CD8-positive, alpha-beta memory T cell (primary cell): ENCODE measurements at regions not wholly inside any gene's neighbourhood (a gene's known extent, or its start where the extent isn't known, plus 50 kb on each side); places are given as distances from the start of the nearest gene placed in this dataset.
"Not testable (repeated sequence)": the region's sequence is repeated elsewhere in the genome, so short reads cannot be mapped to it uniquely, and the experiment has no call there.

Experiments
- CTCF ChIA-PET: fragments of 350-600 bp; sonication (Branson Sonifier 250); formaldehyde crosslinking; loops from one replicate; lab custom pipeline; 2021; ENCODE audit warnings: antibody characterized with exemption; lab: Charles Lee
- POLR2A ChIA-PET: fragments of 350-600 bp; sonication (Branson Sonifier 250); formaldehyde crosslinking; loops from one replicate; lab custom pipeline; 2021; ENCODE audit warnings: antibody characterized with exemption; lab: Charles Lee
- DNase-seq, 5 donors: peaks; one replicate each; pipeline versions ENCODE4 v3.0.0 to v3.0.0-alpha.2; 2020 to 2022; ENCODE audit warnings: mixed read lengths in 1 of 5
- H3K27ac ChIP-seq: one replicate; pipeline ENCODE4 v1.7.0; 2013; ENCODE audit warnings: low read depth, mild to moderate bottlenecking, low read length, moderate library complexity
- H3K27me3 ChIP-seq: 2 replicates; pipeline ENCODE4 v1.7.0; 2013; ENCODE audit warnings: low read length, mild to moderate bottlenecking; ENCODE audit not compliant: insufficient read depth, poor library complexity, severe bottlenecking
- H3K36me3 ChIP-seq: 2 replicates; pipeline ENCODE4 v1.7.0; 2013; ENCODE audit warnings: mild to moderate bottlenecking, low read length, moderate library complexity; ENCODE audit not compliant: insufficient read depth
- H3K4me1 ChIP-seq: 2 replicates; pipeline ENCODE4 v1.7.0; 2013; ENCODE audit warnings: mild to moderate bottlenecking, low read length, moderate library complexity; ENCODE audit not compliant: insufficient read depth
- H3K4me3 ChIP-seq: 2 replicates; pipeline ENCODE4 v1.7.0; 2013; ENCODE audit warnings: mild to moderate bottlenecking, low read length
- H3K9me3 ChIP-seq: 2 replicates; pipeline ENCODE4 v1.7.0; 2013; ENCODE audit warnings: mild to moderate bottlenecking, low read length
- H3K27ac Mint-ChIP-seq, 8 donors: one replicate each; pipeline ENCODE4 v1.8.0; 2020 to 2021; ENCODE audit warnings: mixed read lengths in 8 of 8, mild to moderate bottlenecking in 6 of 8, inconsistent platforms in 3 of 8, moderate library complexity in 3 of 8
- H3K27me3 Mint-ChIP-seq, 2 donors: one replicate each; pipeline ENCODE4 v1.8.0; 2020 to 2021; ENCODE audit warnings: mixed read lengths in 2 of 2, mild to moderate bottlenecking in 1 of 2, moderate library complexity in 1 of 2
- H3K36me3 Mint-ChIP-seq, 3 donors: one replicate each; pipeline ENCODE4 v1.8.0; 2020 to 2021; ENCODE audit warnings: mixed read lengths in 3 of 3, inconsistent platforms in 1 of 3, mild to moderate bottlenecking in 1 of 3
- H3K4me1 Mint-ChIP-seq, 3 donors: one replicate each; pipeline ENCODE4 v1.8.0; 2020 to 2021; ENCODE audit warnings: mixed read lengths in 3 of 3, inconsistent platforms in 1 of 3, mild to moderate bottlenecking in 1 of 3
- H3K4me3 Mint-ChIP-seq, 7 donors: one replicate each; pipeline ENCODE4 v1.8.0; 2020 to 2021; ENCODE audit warnings: mixed read lengths in 7 of 7, mild to moderate bottlenecking in 6 of 7, moderate library complexity in 4 of 7, inconsistent platforms in 2 of 7
- H3K9me3 Mint-ChIP-seq, 5 donors: one replicate each; pipeline ENCODE4 v1.8.0; 2020 to 2022; ENCODE audit warnings: mixed read lengths in 5 of 5, mild to moderate bottlenecking in 3 of 5, moderate library complexity in 2 of 5, inconsistent platforms in 1 of 5

- H3K4me1 Mint-ChIP-seq, DNase-seq, H3K9me3 Mint-ChIP-seq, H3K4me1 ChIP-seq, H3K4me3 Mint-ChIP-seq, H3K9me3 ChIP-seq, H3K27me3 ChIP-seq, POLR2A ChIA-PET, CTCF ChIA-PET, H3K4me3 ChIP-seq, H3K36me3 ChIP-seq, H3K27ac Mint-ChIP-seq, H3K36me3 Mint-ChIP-seq, H3K27ac ChIP-seq: not testable (repeated sequence)
- H3K27me3 Mint-ChIP-seq: peaks cover 0 to 20% of the 10 kb centered on the region in 2 donors
These were observed 109.6 kb downstream of the TMEM121 start for GRCh38 chr14:105636021-105636420.

GRCh38 chr14:105636935-105637334 is 110.6 kb downstream of the TMEM121 start:
- H3K27ac Mint-ChIP-seq: no peak overlapping the region
- no peaks in the 10 kb centered on the region for H3K9me3 ChIP-seq
- no peaks in the 10 kb centered on the region for H3K27me3 ChIP-seq
- H3K27ac ChIP-seq: no peak overlapping the region
- peaks cover 0 to 5% (median 4%) of the 10 kb centered on the region in 5 donors for H3K9me3 Mint-ChIP-seq
- no peaks in the 10 kb centered on the region for H3K4me1 ChIP-seq
- H3K4me3 Mint-ChIP-seq: no peak overlapping the region
- H3K4me3 ChIP-seq: no peak overlapping the region
- H3K36me3 Mint-ChIP-seq: peaks cover 0 to 2% (median 0%) of the 10 kb centered on the region in 3 donors
- no peaks in the 10 kb centered on the region for H3K36me3 ChIP-seq
- POLR2A ChIA-PET: no interaction called here
- CTCF ChIA-PET: no interaction called here
- no peaks in the 10 kb centered on the region for H3K4me1 Mint-ChIP-seq
- no peak for DNase-seq
- H3K27me3 Mint-ChIP-seq: peaks cover 0 to 16% of the 10 kb centered on the region in 2 donors

- H3K27me3 Mint-ChIP-seq: peaks cover 0 to 14% of the 10 kb centered on the region in 2 donors
- H3K27ac ChIP-seq, H3K9me3 Mint-ChIP-seq, H3K4me3 Mint-ChIP-seq, H3K4me1 Mint-ChIP-seq, H3K27me3 ChIP-seq, H3K9me3 ChIP-seq, H3K4me3 ChIP-seq, DNase-seq, POLR2A ChIA-PET, H3K36me3 ChIP-seq, H3K36me3 Mint-ChIP-seq, CTCF ChIA-PET, H3K4me1 ChIP-seq, H3K27ac Mint-ChIP-seq: not testable (repeated sequence)
These were observed 111.0 kb downstream of the TMEM121 start for GRCh38 chr14:105637345-105637744.

GRCh38 chr14:105639969-105640931 is 113.9 kb downstream of the TMEM121 start:
- DNase-seq: peak in 1 of 5 donors; percentile 44
- H3K4me1 Mint-ChIP-seq, H3K4me1 ChIP-seq, H3K36me3 Mint-ChIP-seq, H3K27me3 ChIP-seq, H3K4me3 ChIP-seq, H3K9me3 Mint-ChIP-seq, H3K27ac ChIP-seq, H3K4me3 Mint-ChIP-seq, CTCF ChIA-PET, H3K9me3 ChIP-seq, POLR2A ChIA-PET, H3K36me3 ChIP-seq, H3K27ac Mint-ChIP-seq: not testable (repeated sequence)
- H3K27me3 Mint-ChIP-seq: peaks cover 0 to 10% of the 10 kb centered on the region in 2 donors

GRCh38 chr14:105641075-105641937 is 114.9 kb downstream of the TMEM121 start:
- H3K27me3 Mint-ChIP-seq: peaks cover 0 to 14% of the 10 kb centered on the region in 2 donors
- H3K4me3 ChIP-seq: no peak overlapping the region
- H3K9me3 ChIP-seq: no peaks in the 10 kb centered on the region
- H3K27ac Mint-ChIP-seq: peak overlapping the region in 1 of 8 donors; percentile 50
- H3K27ac ChIP-seq: no peak overlapping the region
- H3K27me3 ChIP-seq: no peaks in the 10 kb centered on the region
- H3K36me3 ChIP-seq: no peaks in the 10 kb centered on the region
- no peaks in the 10 kb centered on the region for H3K9me3 Mint-ChIP-seq
- POLR2A ChIA-PET: no interaction called here
- H3K4me1 ChIP-seq: no peaks in the 10 kb centered on the region
- H3K4me1 Mint-ChIP-seq: no peaks in the 10 kb centered on the region
- H3K4me3 Mint-ChIP-seq: no peak overlapping the region
- CTCF ChIA-PET: no interaction called here
- DNase-seq: peak in 1 of 5 donors; percentile 40
- no peaks in the 10 kb centered on the region for H3K36me3 Mint-ChIP-seq

GRCh38 chr14:105641951-105642350 is 115.6 kb downstream of the TMEM121 start:
- H3K9me3 Mint-ChIP-seq, CTCF ChIA-PET, H3K9me3 ChIP-seq, H3K27me3 ChIP-seq, H3K4me3 Mint-ChIP-seq, H3K36me3 Mint-ChIP-seq, POLR2A ChIA-PET, H3K36me3 ChIP-seq, H3K27ac Mint-ChIP-seq, H3K4me1 Mint-ChIP-seq, H3K4me1 ChIP-seq, H3K27ac ChIP-seq, H3K4me3 ChIP-seq: not testable (repeated sequence)
- peaks cover 0 to 17% of the 10 kb centered on the region in 2 donors for H3K27me3 Mint-ChIP-seq
- peak in 1 of 5 donors; percentile 22 for DNase-seq

- CTCF ChIA-PET: not testable (repeated sequence)
These were observed 116.1 kb downstream of the TMEM121 start for GRCh38 chr14:105642486-105642885.

GRCh38 chr14:105643406-105644052 is 117.1 kb downstream of the TMEM121 start:
- H3K4me3 Mint-ChIP-seq, H3K36me3 Mint-ChIP-seq, H3K27me3 ChIP-seq, H3K9me3 ChIP-seq, H3K36me3 ChIP-seq, H3K4me1 ChIP-seq, H3K27ac ChIP-seq, POLR2A ChIA-PET, H3K27ac Mint-ChIP-seq, H3K9me3 Mint-ChIP-seq, CTCF ChIA-PET, H3K4me1 Mint-ChIP-seq, H3K4me3 ChIP-seq: not testable (repeated sequence)
- DNase-seq: peak in 1 of 5 donors; percentile 43
- peaks cover 2 to 30% of the 10 kb centered on the region in 2 donors for H3K27me3 Mint-ChIP-seq

More at GRCh38 chr14:105642486-105642885, 116.1 kb downstream of the TMEM121 start:
- H3K27ac Mint-ChIP-seq, H3K9me3 Mint-ChIP-seq, H3K27ac ChIP-seq, H3K9me3 ChIP-seq, H3K4me3 ChIP-seq, H3K4me3 Mint-ChIP-seq, H3K27me3 ChIP-seq, H3K36me3 ChIP-seq, H3K4me1 ChIP-seq, POLR2A ChIA-PET, H3K36me3 Mint-ChIP-seq, H3K4me1 Mint-ChIP-seq: not testable (repeated sequence)
- peaks cover 0 to 21% of the 10 kb centered on the region in 2 donors for H3K27me3 Mint-ChIP-seq
- DNase-seq: peak in 1 of 5 donors; percentile 43
